ENCODE measurements at regions not wholly inside any gene's neighbourhood (a gene's known extent, or its start where the extent isn't known, plus 50 kb on each side); places are given as distances from the start of the nearest gene placed in this dataset.

DNA sequence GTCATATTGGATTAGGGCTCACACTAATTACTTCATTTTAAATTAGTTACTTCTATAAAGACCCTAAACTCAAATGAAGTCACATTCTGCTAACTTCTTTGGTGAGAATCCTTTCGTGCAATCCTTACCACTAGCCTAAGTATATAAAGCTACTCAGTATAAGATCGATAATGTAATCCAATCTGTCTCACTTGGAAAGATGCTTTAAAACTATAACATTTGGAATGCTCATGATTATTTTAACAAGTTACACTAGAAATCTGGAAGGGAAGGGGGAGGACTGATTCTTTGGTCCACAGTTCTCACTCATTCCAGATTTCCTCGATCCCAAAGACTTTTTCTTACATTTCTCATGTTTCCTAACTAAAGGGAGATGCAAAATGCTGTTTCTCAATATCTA is 336.4 kb upstream of the SLIT2 start:
- no peak for DNase-seq (ENCODE audit: low read depth in 3 of 3, low spot score in 1 of 3)

DNA sequence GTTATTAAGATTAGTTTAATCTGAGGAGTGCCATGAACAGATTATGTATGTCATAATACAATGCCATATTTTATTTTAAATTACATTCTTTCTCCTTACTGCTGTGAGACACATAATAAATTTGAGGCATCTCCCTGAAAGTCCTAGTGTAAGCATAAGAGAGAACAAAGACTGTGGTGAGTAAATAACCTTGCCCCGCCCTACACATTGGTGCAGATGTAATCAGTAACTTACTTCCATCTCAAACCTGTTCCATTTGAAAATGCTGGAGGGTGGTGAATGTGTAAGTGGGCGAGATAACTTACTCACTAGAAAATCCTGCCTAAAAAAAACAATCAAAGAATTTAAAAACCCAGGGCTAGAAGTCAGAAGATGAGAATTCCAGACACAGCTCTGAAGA is 338.1 kb upstream of the SLIT2 start:
- DNase-seq (ENCODE audit: low read depth in 3 of 3, low spot score in 1 of 3) = no peak

DNA sequence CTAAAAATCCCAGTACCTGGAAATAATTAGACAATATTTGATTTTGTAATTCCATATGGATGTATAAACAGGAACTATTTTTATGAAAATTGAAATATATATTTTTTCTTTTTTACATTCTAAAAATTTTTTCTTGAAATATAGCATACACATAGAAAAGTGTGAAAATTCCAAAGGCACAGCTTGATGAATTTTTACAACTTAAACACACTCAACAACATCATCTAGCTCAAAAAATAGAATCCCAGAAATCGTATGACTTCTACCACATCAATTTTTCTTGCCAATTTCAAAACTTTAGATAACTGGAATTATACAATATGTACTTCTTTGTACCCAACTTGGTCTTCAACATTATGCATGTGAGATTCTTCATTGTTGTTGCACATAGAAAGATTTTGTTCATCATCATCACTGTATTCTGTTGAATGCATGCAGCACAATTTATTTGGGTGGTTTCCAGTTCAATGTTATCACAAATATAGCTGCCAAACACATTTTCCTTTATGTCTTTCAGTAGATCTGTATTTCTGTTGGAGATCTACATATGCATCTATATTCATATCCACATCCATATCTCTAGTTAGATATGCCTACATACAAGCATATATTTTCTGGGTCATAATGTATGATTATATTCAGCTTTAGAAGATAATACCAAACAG is 340.7 kb upstream of the SLIT2 start:
- DNase-seq (ENCODE audit: low read depth in 3 of 3, low spot score in 1 of 3) = no peak

DNA sequence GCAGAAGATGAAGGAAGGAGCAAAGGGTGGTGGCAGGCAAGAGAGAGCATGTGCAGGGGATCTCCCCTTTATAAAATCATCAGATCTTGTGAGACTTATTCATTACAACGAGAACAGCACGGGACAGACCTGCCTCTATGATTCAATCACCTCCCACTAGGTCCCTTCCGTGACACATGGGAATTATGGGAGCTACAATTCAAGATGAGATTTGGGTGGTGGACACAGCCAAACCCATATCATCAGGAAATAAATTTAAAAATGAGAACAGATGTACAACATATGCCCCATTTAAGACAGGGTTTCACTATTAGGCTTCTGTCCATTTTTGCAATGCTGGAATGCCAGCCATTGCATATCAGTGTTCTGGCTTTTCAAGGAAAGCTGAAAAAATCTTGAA is 346.7 kb upstream of the SLIT2 start:
- no peak for DNase-seq (ENCODE audit: low read depth in 3 of 3, low spot score in 1 of 3)

DNA sequence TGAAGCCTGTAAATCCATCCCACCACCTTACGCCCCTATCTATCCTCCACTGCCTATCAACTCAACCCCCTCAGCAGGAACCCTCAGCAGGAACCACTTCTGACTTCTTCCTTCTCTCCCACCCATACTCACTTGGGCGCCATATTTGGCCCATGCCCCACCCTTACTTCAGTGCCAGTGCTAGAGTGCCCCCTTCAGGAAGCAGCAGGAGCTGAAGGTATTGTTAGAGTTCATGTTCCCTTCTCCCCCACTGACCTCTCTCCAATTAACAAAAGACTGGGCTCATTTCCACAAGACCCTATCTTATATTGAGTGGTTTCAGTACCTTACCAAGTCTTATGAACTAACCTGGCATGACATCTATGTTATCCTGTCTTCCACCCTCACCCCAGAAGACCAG is 363.1 kb upstream of the SLIT2 start:
- DNase-seq (ENCODE audit: low read depth in 3 of 3, low spot score in 1 of 3) = no peak

DNA sequence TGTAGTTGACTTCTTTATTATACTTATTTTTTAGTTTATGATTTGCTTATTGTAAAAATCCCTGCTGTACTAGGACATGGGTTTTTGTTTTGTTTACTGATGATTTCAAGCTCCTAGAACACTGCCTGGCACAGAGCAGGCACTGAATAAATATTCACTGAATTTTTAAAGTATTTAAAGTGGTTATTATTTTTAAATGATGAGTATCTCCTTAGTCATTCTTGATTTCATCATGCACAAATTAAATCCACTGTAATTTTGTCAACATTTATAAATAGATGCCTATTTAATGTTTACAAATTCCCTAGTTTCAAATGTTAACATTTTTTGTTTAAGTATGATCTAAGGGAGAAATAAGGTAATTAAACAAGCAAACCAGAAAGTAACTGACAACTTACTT is 367.9 kb upstream of the SLIT2 start:
- DNase-seq (ENCODE audit: low read depth in 3 of 3, low spot score in 1 of 3) = no peak

DNA sequence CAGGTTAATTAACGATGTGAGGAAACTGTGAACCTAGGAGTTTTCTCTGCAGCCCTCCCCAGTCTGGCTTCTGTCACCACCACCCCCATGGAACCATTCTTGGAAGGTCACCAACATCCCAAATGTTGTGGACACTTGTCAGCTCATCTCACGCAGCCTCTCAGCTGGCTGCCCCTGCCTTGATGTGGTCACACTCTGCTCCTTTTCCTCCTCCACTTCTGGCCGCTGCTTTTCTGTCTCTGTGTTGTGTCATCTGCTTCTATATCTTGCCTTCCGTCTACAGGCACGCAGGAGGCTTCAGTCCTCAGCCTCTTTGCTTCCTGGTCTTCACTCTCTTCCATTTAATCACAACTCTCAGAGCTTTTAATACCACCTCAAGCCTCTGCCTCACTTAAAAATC is 371.5 kb upstream of the SLIT2 start:
- DNase-seq (ENCODE audit: low read depth in 3 of 3, low spot score in 1 of 3) = no peak

DNA sequence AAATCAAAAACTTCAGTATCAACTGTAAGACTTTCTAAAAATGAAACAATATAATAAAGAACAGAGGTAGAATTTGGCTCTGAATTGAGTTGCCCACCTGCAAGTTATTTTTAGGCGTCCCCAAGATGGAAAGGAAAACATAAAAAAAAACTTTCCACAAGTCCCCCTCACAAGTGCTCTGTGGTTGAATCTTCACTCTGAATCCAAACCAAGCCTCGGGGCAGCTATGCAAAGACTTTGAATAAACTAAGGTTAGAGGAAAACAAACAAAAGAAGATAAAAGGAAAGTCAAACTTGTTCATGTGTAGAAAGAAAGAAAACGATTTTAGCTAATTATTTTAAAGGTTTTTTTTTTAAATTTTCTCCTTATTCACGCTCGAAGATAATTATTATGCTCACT is 372.4 kb upstream of the SLIT2 start:
- DNase-seq (ENCODE audit: low read depth in 3 of 3, low spot score in 1 of 3) = no peak

DNA sequence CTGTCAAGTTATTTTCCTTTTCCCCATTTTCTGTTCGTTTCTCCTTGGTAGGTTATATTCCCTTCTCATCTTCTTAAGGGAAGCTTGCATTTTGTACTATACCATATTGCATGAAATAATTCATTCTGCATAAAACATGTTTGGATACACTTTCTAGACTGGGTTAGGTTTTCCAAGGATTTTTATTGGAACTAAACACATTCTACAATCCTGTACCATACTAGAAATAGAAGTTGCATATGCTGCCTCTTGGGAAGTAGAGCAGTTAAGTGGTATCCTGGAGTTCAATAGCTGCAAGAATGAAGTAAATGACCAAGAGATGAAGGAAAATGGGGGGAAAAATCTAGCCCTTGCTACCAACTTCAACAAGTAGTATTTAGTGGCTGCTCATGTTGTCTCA is 393.7 kb upstream of the SLIT2 start:
- no peak for DNase-seq (ENCODE audit: low read depth in 3 of 3, low spot score in 1 of 3)

DNA sequence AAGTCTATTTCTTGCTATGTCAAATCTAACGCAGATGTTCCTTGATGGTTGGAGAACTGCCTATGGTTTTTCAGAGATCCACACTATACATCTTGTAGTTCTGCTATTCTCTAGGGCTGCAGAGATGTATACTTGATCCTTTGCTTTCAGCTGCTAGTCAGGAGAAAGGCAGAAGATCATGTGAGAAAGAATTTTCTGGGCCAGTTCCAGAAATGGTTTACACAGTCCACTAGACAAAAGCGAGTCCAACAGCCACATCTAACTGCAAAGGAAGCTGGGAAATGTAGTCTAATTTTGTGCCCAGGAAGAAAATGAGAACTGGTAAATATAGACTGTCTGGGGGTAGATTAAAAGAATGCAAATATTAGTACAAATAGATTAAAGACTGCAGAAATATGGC is 394.3 kb upstream of the SLIT2 start:
- no peak for DNase-seq (ENCODE audit: low read depth in 3 of 3, low spot score in 1 of 3)

DNA sequence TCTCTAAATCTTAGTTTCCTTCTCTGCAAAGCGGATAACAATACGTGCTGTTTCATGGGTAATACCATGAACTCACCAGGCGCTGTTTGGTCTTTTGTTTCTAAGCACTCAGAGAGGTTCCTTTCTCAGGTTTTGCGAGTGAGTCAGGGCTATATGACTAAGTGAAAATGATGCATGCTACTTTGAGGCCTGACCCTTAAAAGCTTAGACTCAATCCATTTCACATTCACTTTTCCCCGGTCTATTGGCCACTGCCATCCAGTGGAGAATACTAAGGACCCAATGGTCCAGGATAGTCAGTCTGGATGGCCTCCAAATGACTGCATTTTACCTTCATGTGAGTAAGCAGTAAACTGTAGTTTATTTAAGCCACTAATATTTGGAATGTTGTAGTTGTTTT is 400.8 kb upstream of the SLIT2 start:
- DNase-seq (ENCODE audit: low read depth in 3 of 3, low spot score in 1 of 3) = no peak

DNA sequence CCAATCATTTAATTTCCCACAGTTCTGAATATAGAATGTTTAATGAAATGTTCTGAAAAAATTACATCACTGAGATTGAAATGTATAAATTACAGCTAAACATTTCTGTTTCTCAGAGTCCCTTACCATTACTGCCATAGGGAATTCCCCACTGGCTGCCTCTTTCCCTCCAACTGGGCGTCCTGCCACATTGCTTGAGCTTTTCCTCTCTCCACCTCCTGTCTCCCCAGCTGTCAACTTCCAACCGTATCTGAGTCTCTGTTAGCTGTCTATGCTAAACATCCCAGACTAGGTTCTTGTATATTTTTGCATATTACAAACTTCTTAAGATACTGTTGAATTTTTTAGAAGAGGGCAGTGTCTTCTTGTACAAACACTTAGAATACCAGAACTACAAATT is 407.3 kb upstream of the SLIT2 start:
- no peak for DNase-seq (ENCODE audit: low read depth in 3 of 3, low spot score in 1 of 3)

DNA sequence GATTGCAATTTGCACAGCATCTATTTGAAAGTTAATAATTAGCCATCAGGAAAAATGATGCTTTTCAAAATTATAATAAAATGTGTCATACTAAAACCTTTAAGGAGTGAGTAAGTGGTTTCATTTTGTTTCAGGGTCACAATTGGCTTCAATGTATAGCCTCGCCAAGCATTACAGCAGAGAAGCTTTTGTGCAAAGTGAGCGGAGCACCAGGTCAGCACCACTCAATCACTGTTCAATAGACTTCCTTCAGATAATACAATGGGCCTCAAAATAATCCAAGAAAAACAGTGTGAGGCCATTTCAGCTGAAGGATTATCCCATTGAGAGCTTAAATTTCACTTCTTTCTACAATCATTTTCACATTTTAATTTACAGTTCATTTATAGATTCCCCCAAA is 409.2 kb upstream of the SLIT2 start:
- DNase-seq (ENCODE audit: low read depth in 3 of 3, low spot score in 1 of 3) = no peak

DNA sequence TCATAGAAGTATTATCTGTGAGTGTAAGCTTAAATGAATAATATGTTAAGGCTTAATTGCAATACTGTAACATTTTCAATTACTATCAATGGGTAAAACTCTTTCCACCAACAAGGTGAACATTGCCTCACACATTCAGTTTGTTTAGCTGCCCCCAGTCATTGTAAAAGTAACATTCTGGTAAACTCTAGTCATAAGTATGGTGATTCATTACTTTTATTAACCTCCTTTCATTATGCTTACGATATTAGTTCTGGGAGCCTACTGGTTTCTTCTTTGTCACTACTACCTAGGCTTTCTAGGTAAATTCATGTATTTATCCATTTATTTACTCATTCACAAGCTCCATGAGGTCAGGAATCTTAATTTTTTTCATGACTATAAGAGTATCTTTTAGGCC is 412.8 kb upstream of the SLIT2 start:
- DNase-seq (ENCODE audit: low read depth in 3 of 3, low spot score in 1 of 3) = no peak

DNA sequence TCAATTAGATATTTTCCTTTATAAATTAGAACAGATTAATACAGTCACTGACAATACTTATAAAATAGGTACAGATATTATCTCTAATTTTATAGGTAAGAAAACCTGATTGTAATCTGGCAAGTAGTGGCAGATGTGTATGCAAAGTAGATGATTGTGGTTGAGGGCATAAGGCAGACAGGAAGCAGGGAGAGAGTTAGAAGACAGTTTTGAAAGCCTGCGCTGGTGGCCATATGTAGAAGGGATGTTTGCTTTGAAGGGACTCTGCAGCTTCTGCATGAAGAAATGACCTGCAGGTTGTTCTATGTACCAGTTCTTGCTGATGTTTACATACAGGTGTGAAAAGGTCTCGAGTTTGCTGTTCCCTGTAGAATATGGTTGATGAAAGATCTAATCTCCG is 416.3 kb upstream of the SLIT2 start:
- DNase-seq (ENCODE audit: low read depth in 3 of 3, low spot score in 1 of 3) = no peak

DNA sequence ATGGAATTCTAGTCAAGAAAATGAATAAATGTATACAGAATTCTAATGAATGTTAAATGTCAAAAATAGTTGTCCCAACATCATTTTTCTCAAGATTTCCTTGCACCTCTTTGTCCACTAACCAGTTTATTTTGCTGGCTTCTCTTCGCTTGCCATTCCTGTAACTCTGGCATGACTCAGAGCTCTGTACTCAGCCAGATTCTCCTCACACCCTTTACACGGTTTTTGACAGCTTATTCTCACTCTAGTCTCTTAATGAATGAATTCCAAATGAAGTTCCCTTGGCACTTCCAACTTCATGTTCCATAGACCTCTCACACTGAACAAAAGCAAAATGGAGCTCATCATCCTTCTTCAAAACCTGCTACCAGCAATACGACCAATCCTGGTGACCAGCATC is 419.3 kb upstream of the SLIT2 start:
- no peak for DNase-seq (ENCODE audit: low read depth in 3 of 3, low spot score in 1 of 3)

DNA sequence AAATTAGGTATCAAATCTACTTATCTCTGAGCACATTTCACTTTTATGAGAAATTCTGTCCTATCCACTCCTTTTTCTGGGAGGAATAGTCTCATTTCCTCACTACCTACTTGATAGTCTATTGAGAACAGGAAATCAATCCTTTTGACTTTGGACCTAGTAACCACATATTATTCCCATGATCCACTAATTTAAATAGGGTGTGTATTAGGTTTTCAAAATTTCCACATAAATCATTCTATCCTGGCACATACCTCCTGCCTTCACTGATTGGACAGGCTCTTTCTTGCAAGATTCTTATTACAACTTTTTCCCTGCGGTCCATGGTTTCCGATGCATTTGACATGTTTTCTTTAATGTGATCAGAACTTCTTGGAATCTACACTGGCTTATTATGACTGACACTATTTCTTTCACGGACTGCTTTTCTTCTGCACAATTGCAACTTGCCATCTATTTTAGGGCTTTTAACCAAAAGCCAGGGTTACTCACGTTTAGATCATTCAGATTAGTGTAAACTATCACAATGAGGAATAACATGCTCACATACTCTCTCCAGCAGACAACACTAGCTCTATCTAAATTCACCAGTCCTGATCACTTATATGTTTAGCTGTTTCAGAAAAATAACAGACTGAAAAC is 419.9 kb upstream of the SLIT2 start:
- DNase-seq (ENCODE audit: low read depth in 3 of 3, low spot score in 1 of 3) = no peak

DNA sequence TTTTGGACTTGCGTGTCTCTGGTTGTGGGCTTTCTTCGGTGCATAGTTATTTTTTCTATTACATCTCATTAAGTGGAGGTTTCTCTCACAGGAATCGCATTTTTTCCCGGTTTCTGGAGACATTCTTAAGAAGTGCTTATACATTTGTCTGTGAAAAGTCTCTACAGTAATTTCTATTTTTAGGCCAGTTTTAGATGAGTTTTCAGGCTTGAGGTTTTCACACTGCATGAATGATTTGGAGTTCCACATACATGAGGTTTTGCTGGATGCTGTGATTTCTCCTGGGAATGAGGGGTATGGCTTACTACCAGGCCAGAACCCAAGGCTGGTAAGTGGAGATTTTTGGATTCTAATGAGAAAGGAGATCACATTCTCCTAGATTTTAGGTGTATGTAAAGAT is 422.6 kb upstream of the SLIT2 start:
- DNase-seq (ENCODE audit: low read depth in 3 of 3, low spot score in 1 of 3) = no peak

DNA sequence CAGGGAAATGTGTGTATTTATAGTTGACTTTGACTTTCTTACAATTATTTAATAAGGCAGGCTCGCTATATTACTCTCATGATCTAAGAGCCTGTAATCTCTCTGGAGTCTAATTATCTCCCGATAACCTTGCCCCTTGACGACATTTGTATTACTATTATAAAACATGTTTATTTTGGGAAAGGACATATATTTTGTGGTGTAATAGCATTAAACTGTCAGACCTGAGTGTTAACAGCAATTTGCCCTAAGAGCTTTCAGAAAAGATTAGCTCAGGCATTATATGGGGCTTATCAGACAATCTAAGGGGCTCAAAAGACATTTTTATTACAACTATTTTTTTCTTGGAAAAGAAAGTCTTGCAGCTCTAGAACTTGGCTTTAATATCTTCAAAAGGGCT is 427.9 kb upstream of the SLIT2 start:
- DNase-seq (ENCODE audit: low read depth in 3 of 3, low spot score in 1 of 3) = no peak

DNA sequence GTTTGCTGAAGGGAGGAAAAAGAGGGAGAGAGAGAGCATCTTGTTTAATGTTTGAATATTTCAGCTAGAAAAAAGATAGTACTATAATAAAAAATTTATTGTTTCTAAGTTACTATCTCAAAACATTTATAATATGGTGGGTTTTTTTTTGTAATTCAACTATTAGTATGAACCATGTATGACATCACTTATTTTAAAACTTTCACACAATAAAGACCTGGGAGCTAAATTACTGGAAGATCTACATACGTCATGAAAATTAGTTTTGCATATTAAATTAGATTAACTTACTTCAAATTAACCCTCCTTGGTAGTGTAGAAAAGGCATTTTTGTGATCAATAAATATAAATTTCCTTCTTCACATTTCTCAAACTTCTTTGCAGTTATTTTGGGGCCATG is 432.0 kb upstream of the SLIT2 start:
- no peak for DNase-seq (ENCODE audit: low read depth in 3 of 3, low spot score in 1 of 3)

DNA sequence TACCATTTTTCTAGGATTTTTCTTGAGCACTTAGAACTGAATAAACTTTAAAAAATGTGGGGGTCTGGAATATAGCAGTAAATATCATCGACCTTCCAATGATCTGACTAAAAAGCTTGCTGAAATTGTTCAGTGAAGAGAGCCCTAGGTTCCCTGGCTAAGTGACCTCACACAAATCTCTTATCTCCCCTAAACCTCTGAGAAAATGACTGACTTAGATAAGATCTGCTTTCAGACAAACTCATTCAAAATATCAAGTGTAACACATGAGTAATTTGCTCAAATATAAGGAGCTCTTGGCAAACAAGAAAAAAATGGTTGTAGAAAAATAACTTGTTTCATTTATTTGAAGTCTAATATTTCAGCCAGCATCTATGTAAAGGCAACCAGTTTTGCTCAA is 441.7 kb upstream of the SLIT2 start:
- no peak for DNase-seq (ENCODE audit: low read depth in 3 of 3, low spot score in 1 of 3)

DNA sequence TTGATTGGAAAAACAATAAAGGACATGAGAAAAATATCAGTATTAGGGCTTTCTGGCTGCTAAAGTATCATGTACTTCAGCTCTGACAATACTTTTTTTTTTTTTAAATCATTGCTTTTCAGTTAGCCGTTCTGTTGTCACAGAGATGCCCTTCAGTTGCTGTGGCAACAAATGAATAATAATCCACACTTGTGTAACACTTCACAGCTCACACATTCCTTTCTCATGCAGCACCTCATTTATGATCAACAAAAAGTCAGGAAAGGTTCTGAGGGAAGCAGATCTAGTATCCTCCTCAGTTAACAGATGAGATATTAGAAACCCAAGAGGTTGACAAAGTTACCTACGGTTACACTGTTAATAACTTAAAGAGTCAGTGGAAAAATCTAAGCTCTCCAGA is 444.2 kb upstream of the SLIT2 start:
- no peak for DNase-seq (ENCODE audit: low read depth in 3 of 3, low spot score in 1 of 3)

DNA sequence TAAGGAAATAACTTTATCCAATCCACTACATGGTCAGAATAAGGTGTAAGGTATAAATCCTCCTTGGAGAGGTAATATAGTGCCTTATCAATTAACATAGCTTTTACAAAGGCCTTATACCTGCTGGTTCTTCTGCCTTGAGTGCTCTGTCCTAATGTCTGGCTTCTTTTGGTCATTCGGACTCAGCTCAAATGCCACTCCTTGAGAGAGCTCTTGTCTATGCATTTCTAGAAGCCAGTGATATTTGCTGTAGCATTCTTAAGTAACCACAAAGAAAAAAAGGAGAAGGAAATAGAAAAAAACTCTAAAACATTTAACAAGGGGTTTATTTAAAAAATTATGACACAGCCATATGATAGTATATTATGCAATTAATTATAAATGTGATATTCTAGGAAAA is 444.8 kb upstream of the SLIT2 start:
- DNase-seq (ENCODE audit: low read depth in 3 of 3, low spot score in 1 of 3) = no peak
